ENCODE measurements at regions not wholly inside any gene's neighbourhood (a gene's known extent, or its start where the extent isn't known, plus 50 kb on each side); places are given as distances from the start of the nearest gene placed in this dataset.
A peak's percentile ranks its signal among the peaks of the same experiment; 100 is the strongest.

- TF ChIP-seq SNAI2 (CRISPR knock-in tag; IDR thresholded peaks at IDR 0.05) (no peak), GLIS3 (CRISPR knock-in tag; IDR thresholded peaks at IDR 0.05) (no peak), ISL1 (CRISPR knock-in tag; IDR thresholded peaks at IDR 0.05) (no peak), ARNTL (CRISPR knock-in tag; IDR thresholded peaks at IDR 0.05; ENCODE audit: borderline replicate concordance, low read depth) (no peak), POU6F1 (CRISPR knock-in tag; IDR thresholded peaks at IDR 0.05; ENCODE audit: borderline replicate concordance, low read depth) (no peak), TCF4 (CRISPR knock-in tag; IDR thresholded peaks at IDR 0.05; ENCODE audit: borderline replicate concordance) (no peak), OSR1 (CRISPR knock-in tag; IDR thresholded peaks at IDR 0.05) (no peak), PATZ1 (CRISPR knock-in tag; IDR thresholded peaks at IDR 0.05; ENCODE audit: borderline replicate concordance) (no peak), CSRNP3 (CRISPR knock-in tag; IDR thresholded peaks at IDR 0.05) (no peak), TOX (CRISPR knock-in tag; IDR thresholded peaks at IDR 0.05; ENCODE audit: borderline replicate concordance) (no peak), CSDC2 (CRISPR knock-in tag; IDR thresholded peaks at IDR 0.05) (no peak), ZNF70 (CRISPR knock-in tag; IDR thresholded peaks at IDR 0.05) (no peak), TSHZ2 (CRISPR knock-in tag; IDR thresholded peaks at IDR 0.05) (no peak), BACH2 (CRISPR knock-in tag; IDR thresholded peaks at IDR 0.05; ENCODE audit: borderline replicate concordance) (no peak), ESRRG (CRISPR knock-in tag; IDR thresholded peaks at IDR 0.05) (no peak), RARB (CRISPR knock-in tag; IDR thresholded peaks at IDR 0.05) (no peak)
Measured at GRCh38 chr11:103727262-103727661, 309.2 kb upstream of the DDI1 start.

GRCh38 chr11:103729617-103730016 lies 306.8 kb upstream of the DDI1 start:
- no peak for TF ChIP-seq CSDC2 (CRISPR knock-in tag; IDR thresholded peaks at IDR 0.05)
- TF ChIP-seq ZC3H10 (CRISPR knock-in tag; IDR thresholded peaks at IDR 0.05): no peak
- TF ChIP-seq GLIS3 (CRISPR knock-in tag; IDR thresholded peaks at IDR 0.05): no peak
- TF ChIP-seq TSHZ2 (CRISPR knock-in tag; IDR thresholded peaks at IDR 0.05): no peak
- TF ChIP-seq ESRRG (CRISPR knock-in tag; IDR thresholded peaks at IDR 0.05): no peak
- TF ChIP-seq ARNTL (CRISPR knock-in tag; IDR thresholded peaks at IDR 0.05; ENCODE audit: borderline replicate concordance, low read depth): no peak
- TF ChIP-seq TOX (CRISPR knock-in tag; IDR thresholded peaks at IDR 0.05; ENCODE audit: borderline replicate concordance): no peak
- no peak for TF ChIP-seq SNAI2 (CRISPR knock-in tag; IDR thresholded peaks at IDR 0.05)
- TF ChIP-seq CSRNP3 (CRISPR knock-in tag; IDR thresholded peaks at IDR 0.05): no peak
- no peak for TF ChIP-seq RARB (CRISPR knock-in tag; IDR thresholded peaks at IDR 0.05)
- TF ChIP-seq ZNF70 (CRISPR knock-in tag; IDR thresholded peaks at IDR 0.05): no peak
- no peak for TF ChIP-seq ZFP30 (CRISPR knock-in tag; IDR thresholded peaks at IDR 0.05)
- TF ChIP-seq OSR1 (CRISPR knock-in tag; IDR thresholded peaks at IDR 0.05): no peak
- no peak for TF ChIP-seq PPARA (CRISPR knock-in tag; IDR thresholded peaks at IDR 0.05; ENCODE audit: borderline replicate concordance)
- TF ChIP-seq PATZ1 (CRISPR knock-in tag; IDR thresholded peaks at IDR 0.05; ENCODE audit: borderline replicate concordance): no peak
- no peak for TF ChIP-seq ZFP3 (CRISPR knock-in tag; IDR thresholded peaks at IDR 0.05)
- ATAC-seq: peak; percentile 53

More at GRCh38 chr11:103727262-103727661, 309.2 kb upstream of the DDI1 start:
- no peak for ATAC-seq
